HUES48 (cell line): ENCODE measurements at regions not wholly inside any gene's neighbourhood (a gene's known extent, or its start where the extent isn't known, plus 50 kb on each side); places are given as distances from the start of the nearest gene placed in this dataset.

Experiments
- H3K27ac ChIP-seq: one replicate; pipeline ENCODE4 v1.7.0; 2013; ENCODE audit warnings: low read depth, low read length, inconsistent platforms
- H3K27me3 ChIP-seq: 2 replicates; pipeline ENCODE4 v1.6.1; 2013; ENCODE audit warnings: mild to moderate bottlenecking, low read length; ENCODE audit not compliant: control insufficient read depth, insufficient read depth
- H3K36me3 ChIP-seq: 2 replicates; pipeline ENCODE4 v1.6.1; 2013; ENCODE audit warnings: low read length; ENCODE audit not compliant: control insufficient read depth, insufficient read depth
- H3K4me1 ChIP-seq: 2 replicates; pipeline ENCODE4 v1.6.1; 2013; ENCODE audit warnings: mild to moderate bottlenecking, low read length; ENCODE audit not compliant: control insufficient read depth, insufficient read depth
- H3K4me3 ChIP-seq: 2 replicates; pipeline ENCODE4 v1.5.1; 2013; ENCODE audit warnings: mild to moderate bottlenecking, low read depth, low read length
- H3K9ac ChIP-seq: 2 replicates; pipeline ENCODE4 v1.6.1; 2013; ENCODE audit warnings: mild to moderate bottlenecking, low read depth, low read length, moderate library complexity
- H3K9me3 ChIP-seq: 2 replicates; pipeline ENCODE4 v1.6.1; 2013; ENCODE audit warnings: low read length; ENCODE audit not compliant: control insufficient read depth, insufficient read depth

DNA sequence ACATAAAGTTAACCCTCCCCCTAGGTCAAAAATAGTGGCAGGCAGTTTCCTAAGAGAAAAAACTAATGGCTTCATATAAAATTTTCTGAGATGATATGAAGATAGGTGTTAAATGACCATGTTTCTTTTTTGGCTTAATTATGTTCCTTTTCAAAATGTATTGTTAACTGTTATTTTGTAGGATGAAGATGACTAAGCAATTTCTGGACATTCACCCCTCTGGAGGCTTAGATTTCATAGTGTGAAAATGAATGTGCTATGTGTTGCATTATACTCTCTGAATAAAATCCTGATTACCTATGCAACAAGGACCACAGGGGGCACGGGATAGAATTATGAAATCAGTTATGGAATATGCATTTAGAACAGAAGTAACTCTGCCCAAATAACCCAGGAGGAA, 233.5 kb downstream of the MRPS30 start:
- H3K9me3 ChIP-seq = no peaks in the 10 kb centered on the region
- no peak overlapping the region for H3K27ac ChIP-seq
- H3K27me3 ChIP-seq = no peaks in the 10 kb centered on the region
- H3K4me1 ChIP-seq = peaks cover 7% of the 10 kb centered on the region
- H3K4me3 ChIP-seq = no peak overlapping the region
- no peaks in the 10 kb centered on the region for H3K36me3 ChIP-seq
- no peak overlapping the region for H3K9ac ChIP-seq

DNA sequence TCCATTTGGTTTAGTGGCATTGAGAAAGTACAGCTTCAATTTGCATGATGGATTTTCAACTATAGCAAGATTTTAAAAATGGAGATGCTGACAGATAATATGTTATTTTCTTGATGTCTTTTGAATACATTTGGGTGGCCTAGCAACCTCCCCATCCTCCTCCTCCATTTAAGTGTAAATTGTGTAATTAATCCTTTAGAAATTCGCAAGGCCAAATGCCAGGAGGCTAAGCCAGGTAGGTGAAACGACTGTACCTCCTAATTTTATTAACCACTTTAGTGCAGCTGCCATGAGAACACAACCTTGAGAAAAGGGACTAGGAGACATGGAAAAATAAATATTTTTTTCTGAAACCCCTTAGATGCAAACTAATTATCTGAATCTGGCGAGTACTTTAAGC, 248.8 kb downstream of the MRPS30 start:
- Histone ChIP-seq H3K9me3 (no peaks in the 10 kb centered on the region), H3K4me1 (peaks cover 44% of the 10 kb centered on the region), H3K4me3 (peak overlapping the region; percentile 28; the same call in 1 of the 2 replicates), H3K27me3 (no peaks in the 10 kb centered on the region), H3K36me3 (no peaks in the 10 kb centered on the region), H3K27ac (no peak overlapping the region), H3K9ac (no peak overlapping the region)

DNA sequence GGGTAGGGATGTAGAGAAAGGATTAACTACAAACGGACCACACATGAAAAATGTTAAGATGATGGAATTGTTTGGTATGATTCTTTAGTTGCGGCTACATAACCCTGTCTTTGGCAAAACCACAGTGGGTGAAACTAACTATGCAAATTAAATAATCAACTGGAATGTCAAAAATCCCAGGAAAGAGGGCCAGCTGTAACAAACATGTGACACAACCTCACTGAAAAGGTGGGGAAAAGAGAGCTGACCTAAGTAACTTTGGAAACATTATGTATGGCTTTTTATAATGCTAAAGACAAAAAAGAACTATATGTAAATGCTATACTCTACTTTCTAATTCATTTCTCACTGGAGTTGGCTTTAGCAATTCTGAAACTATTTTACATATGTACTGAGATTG, 252.0 kb downstream of the MRPS30 start:
- H3K9me3 ChIP-seq = no peaks in the 10 kb centered on the region
- H3K36me3 ChIP-seq = no peaks in the 10 kb centered on the region
- H3K9ac ChIP-seq = peak overlapping the region; percentile 65
- H3K4me3 ChIP-seq = 0 out of 2 replicates have a peak overlapping the region, but pooled peaks have one; percentile 16
- H3K27me3 ChIP-seq = no peaks in the 10 kb centered on the region
- peaks cover 39% of the 10 kb centered on the region for H3K4me1 ChIP-seq
- peak overlapping the region; percentile 54 for H3K27ac ChIP-seq

DNA sequence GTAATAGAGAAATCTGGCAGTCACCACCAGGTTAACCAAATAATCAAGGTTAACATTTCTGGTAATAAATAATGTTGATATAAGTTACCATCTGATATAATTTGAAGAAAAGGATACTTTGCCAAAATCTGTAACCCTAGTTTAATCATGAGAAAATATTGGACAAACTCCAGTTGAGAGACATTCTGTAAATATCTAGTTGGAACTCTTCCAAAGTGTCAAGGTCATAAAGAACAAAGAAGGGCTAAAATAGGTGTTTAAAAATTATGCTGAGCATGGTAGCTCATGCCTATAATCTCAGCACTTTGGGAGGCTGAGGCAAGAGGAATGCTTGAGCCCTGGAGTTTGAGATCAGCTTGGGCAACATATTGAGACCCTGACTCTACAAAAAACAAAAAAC, 253.3 kb downstream of the MRPS30 start:
- H3K27me3 ChIP-seq = no peaks in the 10 kb centered on the region
- H3K4me1 ChIP-seq = peaks cover 35% of the 10 kb centered on the region
- no peak overlapping the region for H3K27ac ChIP-seq
- H3K4me3 ChIP-seq = no peak overlapping the region
- H3K9ac ChIP-seq = no peak overlapping the region
- H3K9me3 ChIP-seq = no peaks in the 10 kb centered on the region
- no peaks in the 10 kb centered on the region for H3K36me3 ChIP-seq

DNA sequence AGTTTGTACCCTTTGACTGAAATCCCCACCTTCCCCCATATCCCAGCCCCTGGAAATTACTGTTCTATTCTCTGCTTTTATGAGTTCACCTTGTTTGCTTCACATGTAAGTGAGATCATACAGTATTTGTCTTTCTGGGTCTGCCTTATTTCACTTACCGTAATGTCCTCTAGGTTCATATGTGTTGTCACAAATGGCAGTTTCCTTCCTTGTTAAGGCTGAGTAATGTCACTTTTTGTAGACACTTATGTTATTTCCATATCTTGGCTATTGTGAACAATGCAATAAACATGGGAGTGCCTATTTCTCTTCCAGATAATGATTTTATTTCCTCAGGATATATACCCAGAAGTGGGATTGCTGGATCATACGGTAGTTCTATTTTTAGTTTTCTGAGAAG, 272.3 kb downstream of the MRPS30 start:
- Histone ChIP-seq H3K27ac (no peak overlapping the region), H3K36me3 (no peaks in the 10 kb centered on the region), H3K4me3 (no peak overlapping the region), H3K4me1 (0 out of 2 replicates have a peak, but pooled peaks cover 4% of the 10 kb centered on the region), H3K27me3 (no peaks in the 10 kb centered on the region), H3K9ac (no peak overlapping the region), H3K9me3 (no peaks in the 10 kb centered on the region)

DNA sequence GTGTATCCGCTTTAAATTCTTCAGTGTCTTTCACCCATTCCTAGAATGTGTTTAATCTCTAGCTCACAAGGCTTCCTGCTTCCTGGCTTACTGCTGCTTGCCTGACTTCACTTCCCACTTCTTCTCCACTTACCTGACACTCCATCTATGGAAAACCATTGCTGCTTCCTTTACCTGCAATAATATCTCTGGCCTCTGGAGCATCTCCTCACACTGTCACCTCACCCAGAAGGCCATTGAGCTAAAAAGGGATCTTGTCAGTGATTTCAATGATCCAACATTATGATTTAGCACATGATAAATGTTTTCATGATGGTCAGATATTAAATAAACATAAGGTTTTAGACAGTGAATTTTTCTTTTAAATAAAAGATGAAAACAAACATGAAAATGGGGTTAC, 281.1 kb downstream of the MRPS30 start:
- Histone ChIP-seq H3K9me3 (no peaks in the 10 kb centered on the region), H3K27ac (no peak overlapping the region), H3K4me1 (no peaks in the 10 kb centered on the region), H3K9ac (no peak overlapping the region), H3K27me3 (no peaks in the 10 kb centered on the region), H3K36me3 (no peaks in the 10 kb centered on the region), H3K4me3 (no peak overlapping the region)

DNA sequence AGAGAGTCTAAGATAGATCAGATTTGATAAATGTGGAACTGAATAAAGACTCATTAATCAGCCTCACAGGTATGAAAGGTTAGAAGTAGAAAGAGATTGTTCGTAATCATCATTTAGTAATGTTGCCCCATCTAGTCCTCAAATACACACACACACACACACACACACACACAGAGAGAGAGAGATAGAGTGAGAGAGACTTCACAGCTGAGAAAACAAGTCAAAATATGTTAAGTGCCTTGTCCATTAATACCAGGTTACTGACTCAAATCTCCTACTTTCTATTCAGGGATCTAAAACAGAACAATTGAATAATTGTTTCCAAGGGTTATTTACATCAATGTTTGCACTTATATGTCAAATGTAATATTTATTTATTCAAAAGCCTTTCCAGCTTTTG, 284.6 kb downstream of the MRPS30 start:
- no peak overlapping the region for H3K9ac ChIP-seq
- no peaks in the 10 kb centered on the region for H3K36me3 ChIP-seq
- H3K27ac ChIP-seq = no peak overlapping the region
- H3K27me3 ChIP-seq = no peaks in the 10 kb centered on the region
- H3K4me3 ChIP-seq = no peak overlapping the region
- H3K9me3 ChIP-seq = no peaks in the 10 kb centered on the region
- peaks cover 9% of the 10 kb centered on the region for H3K4me1 ChIP-seq

DNA sequence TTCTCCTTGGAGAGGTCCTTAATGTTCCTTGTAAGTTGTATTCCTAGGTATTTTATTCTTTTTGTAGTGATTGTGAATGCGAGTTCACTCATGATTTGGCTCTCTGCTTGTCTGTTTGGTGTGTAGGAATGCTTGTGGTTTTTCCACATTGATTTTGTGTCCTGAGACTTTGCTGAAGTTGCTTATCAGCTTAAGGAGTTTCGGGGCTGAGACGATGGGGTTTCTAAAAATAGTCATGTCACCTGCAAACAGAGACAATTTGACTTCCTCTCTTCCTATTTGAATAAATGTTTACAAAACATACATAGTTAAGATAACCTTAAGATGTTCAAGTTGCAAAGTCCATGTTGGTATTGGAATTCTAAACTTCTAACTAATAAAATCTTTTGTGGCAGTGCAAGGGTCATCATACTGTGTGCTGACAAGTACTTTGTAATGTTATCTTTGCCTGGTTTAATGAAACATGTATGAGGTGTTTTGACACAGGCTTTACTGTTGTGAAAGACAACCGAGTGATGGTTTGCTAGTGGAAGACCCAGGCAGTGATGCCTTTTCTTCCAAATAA, 286.2 kb downstream of the MRPS30 start:
- Histone ChIP-seq H3K9me3 (no peaks in the 10 kb centered on the region), H3K4me1 (peaks cover 9% of the 10 kb centered on the region), H3K27ac (peak overlapping the region; percentile 40), H3K9ac (no peak overlapping the region), H3K27me3 (no peaks in the 10 kb centered on the region), H3K4me3 (no peak overlapping the region), H3K36me3 (no peaks in the 10 kb centered on the region)

DNA sequence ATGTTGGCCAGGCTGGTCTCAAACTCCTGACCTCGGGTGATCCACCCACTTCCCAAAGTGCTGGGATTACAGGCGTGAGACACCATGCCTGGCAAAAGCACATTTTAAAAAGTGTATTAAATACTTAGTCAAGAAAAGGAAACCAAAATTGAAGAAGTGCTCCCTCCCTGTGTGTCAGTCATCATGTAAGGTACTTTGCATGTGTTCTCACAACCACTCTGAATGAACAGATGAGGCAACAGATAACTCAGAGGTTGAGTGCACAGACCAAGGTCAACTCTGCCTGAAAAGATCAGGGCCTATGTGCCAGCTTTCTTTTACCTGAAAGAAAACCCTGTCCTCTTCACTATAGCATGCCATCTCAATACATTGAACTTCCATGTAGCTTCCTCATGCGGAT, 289.7 kb downstream of the MRPS30 start:
- Histone ChIP-seq H3K9me3 (0 out of 2 replicates have a peak, but pooled peaks cover under 1% of the 10 kb centered on the region), H3K27ac (no peak overlapping the region), H3K9ac (no peak overlapping the region), H3K27me3 (no peaks in the 10 kb centered on the region), H3K4me1 (peaks cover 9% of the 10 kb centered on the region), H3K4me3 (no peak overlapping the region), H3K36me3 (no peaks in the 10 kb centered on the region)

DNA sequence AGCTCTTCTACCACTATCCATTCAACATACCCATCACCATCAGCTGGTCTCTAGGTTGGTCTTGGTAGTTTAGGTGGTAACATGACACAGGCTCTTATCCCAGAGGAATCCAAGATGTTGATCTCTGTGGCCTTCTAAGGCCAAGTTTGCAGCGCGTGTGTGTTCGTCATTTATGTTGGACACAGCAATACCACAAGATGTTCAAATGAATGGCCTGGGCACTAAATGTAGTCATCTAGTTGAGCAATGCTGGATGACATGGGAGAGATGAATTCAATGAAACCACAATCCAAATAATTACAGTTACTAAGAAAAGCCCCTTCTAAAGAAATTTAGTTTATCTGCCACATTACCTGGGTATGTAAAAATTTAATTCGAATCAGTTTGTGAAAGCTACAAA, 292.4 kb downstream of the MRPS30 start:
- H3K36me3 ChIP-seq = no peaks in the 10 kb centered on the region
- H3K9ac ChIP-seq = no peak overlapping the region
- peaks cover 4% of the 10 kb centered on the region; the same call in 1 of the 2 replicates for H3K9me3 ChIP-seq
- no peak overlapping the region for H3K27ac ChIP-seq
- H3K4me1 ChIP-seq = peaks cover 9% of the 10 kb centered on the region
- H3K27me3 ChIP-seq = no peaks in the 10 kb centered on the region
- no peak overlapping the region for H3K4me3 ChIP-seq

DNA sequence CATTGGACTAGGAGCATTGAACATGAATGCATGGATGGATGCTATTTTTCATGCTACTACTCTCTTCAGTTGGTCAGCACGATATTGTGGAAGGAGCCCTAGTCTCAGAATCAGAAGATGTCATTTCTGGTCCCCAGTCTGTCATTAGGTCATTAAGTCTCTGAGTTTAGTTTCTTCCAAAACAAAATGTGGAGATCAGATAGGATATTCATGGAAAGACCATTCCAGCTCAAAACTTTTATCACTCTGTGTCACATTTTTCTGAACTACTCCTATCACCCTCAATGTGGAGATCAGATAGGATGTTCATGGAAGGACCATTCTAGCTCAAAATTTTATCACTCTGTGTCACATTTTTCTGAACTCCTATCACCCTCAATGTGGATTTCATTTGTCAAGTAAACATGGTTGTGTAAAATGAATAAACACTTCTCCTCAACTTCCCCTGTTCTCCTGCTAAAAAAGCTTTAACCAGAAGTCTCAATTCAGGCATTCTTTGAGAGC, 296.8 kb downstream of the MRPS30 start:
- H3K9ac ChIP-seq = no peak overlapping the region
- H3K4me3 ChIP-seq = no peak overlapping the region

More for the DNA sequence above, 296.8 kb downstream of the MRPS30 start:
- Histone ChIP-seq H3K27me3 (no peaks in the 10 kb centered on the region), H3K36me3 (no peaks in the 10 kb centered on the region), H3K4me1 (peaks cover 18% of the 10 kb centered on the region), H3K27ac (no peak overlapping the region), H3K9me3 (peaks cover 4% of the 10 kb centered on the region; the same call in 1 of the 2 replicates)
